HG02623 (cell line): ENCODE measurements at regions not wholly inside any gene's neighbourhood (a gene's known extent, or its start where the extent isn't known, plus 50 kb on each side); places are given as distances from the start of the nearest gene placed in this dataset.
"Not testable (repeated sequence)": the region's sequence is repeated elsewhere in the genome, so short reads cannot be mapped to it uniquely, and the experiment has no call there.

Experiments used
- ATAC-seq: cut with Tn5 transposase; IDR thresholded peaks from one replicate; pipeline ENCODE4 v1.9.1; 2021; ENCODE audit warnings: moderate library complexity; ENCODE audit not compliant: unreplicated experiment

GRCh38 chrY:12446486-12447265 lies 254.4 kb upstream of the USP9Y start:
- not testable (repeated sequence) for ATAC-seq

GRCh38 chrY:12448561-12448960 lies 252.5 kb upstream of the USP9Y start:
- not testable (repeated sequence) for ATAC-seq

- not testable (repeated sequence) for ATAC-seq
Observed at GRCh38 chrY:12453318-12453717, 247.7 kb upstream of the USP9Y start.

GRCh38 chrY:12459965-12460364 lies 241.1 kb upstream of the USP9Y start:
- ATAC-seq: no peak

- no peak for ATAC-seq
Observed at GRCh38 chrY:12464155-12464554, 236.9 kb upstream of the USP9Y start.

GRCh38 chrY:12465706-12466105 lies 235.3 kb upstream of the USP9Y start:
- ATAC-seq: no peak

GRCh38 chrY:12469081-12469480 lies 231.9 kb upstream of the USP9Y start:
- no peak for ATAC-seq

GRCh38 chrY:12474472-12474871 lies 226.6 kb upstream of the USP9Y start:
- no peak for ATAC-seq

GRCh38 chrY:12479382-12479781 lies 221.6 kb upstream of the USP9Y start:
- ATAC-seq: no peak

- ATAC-seq: no peak
Observed at GRCh38 chrY:12483394-12483793, 217.6 kb upstream of the USP9Y start.

- ATAC-seq: no peak
Observed at GRCh38 chrY:12490558-12491209, 210.3 kb upstream of the USP9Y start.

GRCh38 chrY:12492218-12492617 lies 208.8 kb upstream of the USP9Y start:
- no peak for ATAC-seq

GRCh38 chrY:12496007-12496406 lies 205.0 kb upstream of the USP9Y start:
- no peak for ATAC-seq

- no peak for ATAC-seq
Observed at GRCh38 chrY:12500096-12500495, 200.9 kb upstream of the USP9Y start.

GRCh38 chrY:12504028-12504427 lies 197.0 kb upstream of the USP9Y start:
- ATAC-seq: not testable (repeated sequence)

- ATAC-seq: no peak
Observed at GRCh38 chrY:12517338-12517737, 183.7 kb upstream of the USP9Y start.

- no peak for ATAC-seq
Observed at GRCh38 chrY:12525206-12525605, 175.8 kb upstream of the USP9Y start.

GRCh38 chrY:12526362-12527063 lies 174.5 kb upstream of the USP9Y start:
- ATAC-seq: no peak

GRCh38 chrY:12537226-12537854 lies 163.7 kb upstream of the USP9Y start:
- no peak for ATAC-seq

GRCh38 chrY:12546746-12547420 lies 154.1 kb upstream of the USP9Y start:
- no peak for ATAC-seq
